ENCODE measurements at regions not wholly inside any gene's neighbourhood (a gene's known extent, or its start where the extent isn't known, plus 50 kb on each side); places are given as distances from the start of the nearest gene placed in this dataset.

GRCh38 chr12:127648321-127648720, 618.6 kb upstream of the TMEM132C start:
- Histone ChIP-seq H3K4me3 (no peak overlapping the region), H3K27ac (no peak overlapping the region), H3K36me3 (no peaks in the 10 kb centered on the region), H3K4me1 (no peaks in the 10 kb centered on the region), H3K9me3 (peaks cover 0 to 6% (median 0%) of the 10 kb centered on the region in 12 donors), H3K27me3 (no peaks in the 10 kb centered on the region)
- ATAC-seq: no peak
- TF ChIP-seq POLR2A (IDR thresholded peaks at IDR 0.05) (no peak), CTCF (IDR thresholded peaks at IDR 0.05) (no peak)
- 67 to 75% (median 73%) methylated on average over 5 of the region's 5 CpGs for WGBS, 4 donors
- intact Hi-C loops (cut with DNase I): no loop called here
- no peak for DNase-seq

DNA sequence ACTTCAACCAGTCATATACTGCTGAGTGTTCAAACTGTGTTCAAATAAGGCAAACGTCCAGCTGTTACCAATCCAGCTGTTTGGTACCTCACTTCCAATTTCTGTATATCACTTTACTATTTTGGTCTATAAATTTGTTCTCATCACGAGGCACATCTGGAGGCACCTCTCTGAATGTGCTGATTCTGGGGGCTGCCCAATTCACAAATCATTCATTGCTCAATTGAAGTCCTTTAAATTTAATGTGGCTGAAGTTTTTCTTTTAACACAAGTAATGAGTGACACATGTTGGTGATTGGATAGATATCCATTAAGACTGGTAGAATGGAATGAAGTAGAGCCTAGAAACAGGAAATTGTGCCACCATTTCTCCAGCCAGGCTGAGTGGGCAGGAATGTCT, 617.0 kb upstream of the TMEM132C start:
- Histone ChIP-seq H3K4me3 (no peak overlapping the region), H3K27me3 (no peaks in the 10 kb centered on the region), H3K27ac (no peak overlapping the region), H3K9me3 (peaks cover 0 to 6% (median 0%) of the 10 kb centered on the region in 12 donors), H3K36me3 (no peaks in the 10 kb centered on the region), H3K4me1 (no peaks in the 10 kb centered on the region)
- 47 to 57% (median 54%) methylated on average over 2 of the region's 2 CpGs for WGBS, 4 donors
- ATAC-seq: no peak
- no peak for TF ChIP-seq POLR2A (IDR thresholded peaks at IDR 0.05)
- DNase-seq: no peak
- intact Hi-C loops (cut with DNase I): no loop called here

GRCh38 chr12:127650626-127651025, 616.3 kb upstream of the TMEM132C start:
- peaks cover 0 to 5% (median 0%) of the 10 kb centered on the region in 12 donors for H3K9me3 ChIP-seq
- no peak for DNase-seq
- no peaks in the 10 kb centered on the region for H3K27me3 ChIP-seq
- no peaks in the 10 kb centered on the region for H3K4me1 ChIP-seq
- intact Hi-C loops (cut with DNase I): no loop called here
- no peaks in the 10 kb centered on the region for H3K36me3 ChIP-seq
- WGBS, 4 donors: 68 to 82% (median 75%) methylated on average over 4 to 5 of the region's 5 CpGs
- no peak overlapping the region for H3K4me3 ChIP-seq
- no peak for ATAC-seq
- TF ChIP-seq POLR2A (IDR thresholded peaks at IDR 0.05) (no peak), CTCF (IDR thresholded peaks at IDR 0.05) (no peak)
- H3K27ac ChIP-seq: no peak overlapping the region

DNA sequence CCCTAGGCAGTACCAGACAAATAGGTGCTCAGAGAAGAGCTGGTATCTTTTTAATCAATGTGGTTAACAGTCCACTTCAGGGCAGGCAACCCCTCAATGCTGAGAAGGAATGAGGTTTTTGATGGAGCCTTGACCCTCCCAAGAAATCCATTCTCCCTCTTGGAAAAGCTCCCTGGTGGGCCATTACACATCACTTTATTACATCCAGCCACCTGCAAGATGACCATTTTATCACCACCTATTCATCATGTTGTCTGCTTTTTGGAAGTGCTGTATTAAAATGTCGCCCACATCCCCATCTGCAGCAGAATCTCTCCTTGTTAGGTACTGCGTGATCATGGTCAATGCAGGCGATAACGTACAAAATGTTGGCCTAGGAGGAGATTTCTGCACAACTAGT, 614.7 kb upstream of the TMEM132C start:
- intact Hi-C loops (cut with DNase I): no loop called here
- Histone ChIP-seq H3K4me1 (no peaks in the 10 kb centered on the region), H3K4me3 (no peak overlapping the region), H3K27ac (no peak overlapping the region), H3K27me3 (no peaks in the 10 kb centered on the region), H3K36me3 (no peaks in the 10 kb centered on the region), H3K9me3 (no peaks in the 10 kb centered on the region)
- no peak for DNase-seq
- 90 to 94% (median 92%) methylated on average over 4 of the region's 4 CpGs for WGBS, 4 donors
- no peak for ATAC-seq
- TF ChIP-seq POLR2A (IDR thresholded peaks at IDR 0.05) (no peak), CTCF (IDR thresholded peaks at IDR 0.05) (no peak)

DNA sequence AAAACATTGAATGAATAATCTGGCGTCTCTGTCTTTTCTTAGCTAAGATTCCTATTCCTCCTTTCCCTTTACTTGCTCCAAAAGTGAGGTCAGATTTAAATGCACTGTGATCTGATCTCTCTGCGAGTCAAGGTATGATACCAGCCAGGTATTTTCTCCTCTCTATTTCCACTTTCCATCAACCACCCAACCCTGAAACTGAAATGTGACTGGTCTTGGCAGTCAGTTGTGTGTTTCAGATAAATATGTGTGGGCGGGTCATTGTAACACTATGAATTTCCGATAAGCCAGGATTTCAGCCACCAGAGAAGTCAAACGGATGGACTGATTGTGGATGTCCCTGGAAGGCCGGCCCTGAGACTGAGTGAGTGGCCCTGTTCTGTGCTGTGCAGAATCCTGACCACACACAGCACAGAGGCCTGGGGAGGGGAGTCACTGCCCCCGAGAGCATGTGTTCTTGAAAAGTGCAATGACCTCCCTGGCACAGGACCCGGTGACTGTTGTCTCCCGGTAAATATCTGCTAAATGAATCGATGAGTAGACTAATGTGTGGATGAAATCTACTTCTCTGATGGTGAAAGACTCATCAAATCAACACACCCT, 612.5 kb upstream of the TMEM132C start:
- H3K9me3 ChIP-seq: no peaks in the 10 kb centered on the region
- 65 to 79% (median 76%) methylated on average over 7 to 10 of the region's 10 CpGs for WGBS, 4 donors
- TF ChIP-seq CTCF (IDR thresholded peaks at IDR 0.05) (no peak), POLR2A (IDR thresholded peaks at IDR 0.05) (no peak)
- DNase-seq (no peak), ATAC-seq (no peak)
- no peaks in the 10 kb centered on the region for H3K4me1 ChIP-seq
- no peak overlapping the region for H3K4me3 ChIP-seq
- no peak overlapping the region for H3K27ac ChIP-seq
- H3K27me3 ChIP-seq: peaks cover 0 to 4% (median 0%) of the 10 kb centered on the region in 9 donors
- intact Hi-C loops (cut with DNase I): no loop called here
- H3K36me3 ChIP-seq: no peaks in the 10 kb centered on the region

Measured in heart left ventricle (tissue), 16 donors.